ENCODE measurements at regions not wholly inside any gene's neighbourhood (a gene's known extent, or its start where the extent isn't known, plus 50 kb on each side); places are given as distances from the start of the nearest gene placed in this dataset.
A peak's percentile ranks its signal among the peaks of the same experiment; 100 is the strongest.

DNA sequence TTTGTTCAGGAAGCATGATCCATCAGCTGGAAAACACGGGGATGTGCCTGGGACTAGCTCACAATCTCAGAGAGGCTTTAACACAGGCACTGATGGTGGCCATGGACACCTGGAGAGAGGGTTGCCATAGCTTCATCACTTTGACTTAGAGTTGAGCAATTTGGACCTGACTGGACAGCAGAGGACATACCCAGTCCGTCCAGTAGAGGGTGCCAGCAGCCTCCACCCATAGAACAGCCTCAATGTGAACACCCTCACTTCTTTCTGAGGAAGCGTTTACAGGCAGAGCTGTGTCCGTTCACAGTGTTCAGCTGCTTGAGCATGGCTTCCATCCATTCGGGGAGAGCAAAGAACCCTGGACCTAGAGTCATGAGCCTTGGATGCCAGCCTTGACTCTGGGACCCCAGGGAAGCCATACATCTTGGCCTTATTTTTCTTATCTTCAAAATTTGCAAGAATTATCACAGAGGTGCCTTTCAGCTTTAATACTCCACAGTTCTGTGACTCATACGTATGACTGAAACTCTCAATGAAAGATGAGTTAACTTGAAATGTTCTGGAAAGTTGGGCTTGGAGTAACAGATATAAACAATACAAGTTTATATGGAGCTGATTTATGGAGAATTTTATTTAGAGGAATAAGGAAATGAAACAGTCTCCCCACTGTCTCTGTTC is 302.9 kb upstream of the PODXL start:
- TF ChIP-seq, protein P1, sequence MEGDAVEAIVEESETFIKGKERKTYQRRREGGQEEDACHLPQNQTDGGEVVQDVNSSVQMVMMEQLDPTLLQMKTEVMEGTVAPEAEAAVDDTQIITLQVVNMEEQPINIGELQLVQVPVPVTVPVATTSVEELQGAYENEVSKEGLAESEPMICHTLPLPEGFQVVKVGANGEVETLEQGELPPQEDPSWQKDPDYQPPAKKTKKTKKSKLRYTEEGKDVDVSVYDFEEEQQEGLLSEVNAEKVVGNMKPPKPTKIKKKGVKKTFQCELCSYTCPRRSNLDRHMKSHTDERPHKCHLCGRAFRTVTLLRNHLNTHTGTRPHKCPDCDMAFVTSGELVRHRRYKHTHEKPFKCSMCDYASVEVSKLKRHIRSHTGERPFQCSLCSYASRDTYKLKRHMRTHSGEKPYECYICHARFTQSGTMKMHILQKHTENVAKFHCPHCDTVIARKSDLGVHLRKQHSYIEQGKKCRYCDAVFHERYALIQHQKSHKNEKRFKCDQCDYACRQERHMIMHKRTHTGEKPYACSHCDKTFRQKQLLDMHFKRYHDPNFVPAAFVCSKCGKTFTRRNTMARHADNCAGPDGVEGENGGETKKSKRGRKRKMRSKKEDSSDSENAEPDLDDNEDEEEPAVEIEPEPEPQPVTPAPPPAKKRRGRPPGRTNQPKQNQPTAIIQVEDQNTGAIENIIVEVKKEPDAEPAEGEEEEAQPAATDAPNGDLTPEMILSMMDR (IDR thresholded peaks at IDR 0.05; ENCODE audit: insufficient read depth, missing control alignments) = peak; percentile 86
- peak; percentile 54 for DNase-seq (ENCODE audit: insufficient read length, low spot score)
- FAIRE-seq = peak; percentile 51

DNA sequence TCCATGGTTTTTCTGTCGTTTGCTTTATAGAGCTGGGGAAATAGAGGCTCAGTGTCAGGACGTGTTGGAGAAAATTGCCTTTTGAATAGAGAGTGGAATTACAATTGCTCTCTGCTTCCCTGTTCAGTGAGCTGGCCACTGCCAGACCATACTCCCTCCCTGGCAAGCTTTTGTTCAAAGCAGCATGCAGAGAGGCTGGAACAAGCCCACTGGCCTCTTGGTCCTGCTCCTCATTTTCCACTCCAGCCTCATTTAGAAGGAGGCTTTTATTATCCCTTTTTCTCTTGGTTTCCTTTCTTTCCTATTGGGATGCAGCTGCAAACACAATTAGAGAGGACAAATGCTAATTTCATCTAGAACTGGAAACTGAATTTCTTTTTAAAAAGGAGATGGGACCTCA is 302.2 kb upstream of the PODXL start:
- FAIRE-seq (no peak), DNase-seq (ENCODE audit: insufficient read length, low spot score) (no peak)
- TF ChIP-seq, protein P1 (IDR thresholded peaks at IDR 0.05; ENCODE audit: insufficient read depth, missing control alignments) = no peak

DNA sequence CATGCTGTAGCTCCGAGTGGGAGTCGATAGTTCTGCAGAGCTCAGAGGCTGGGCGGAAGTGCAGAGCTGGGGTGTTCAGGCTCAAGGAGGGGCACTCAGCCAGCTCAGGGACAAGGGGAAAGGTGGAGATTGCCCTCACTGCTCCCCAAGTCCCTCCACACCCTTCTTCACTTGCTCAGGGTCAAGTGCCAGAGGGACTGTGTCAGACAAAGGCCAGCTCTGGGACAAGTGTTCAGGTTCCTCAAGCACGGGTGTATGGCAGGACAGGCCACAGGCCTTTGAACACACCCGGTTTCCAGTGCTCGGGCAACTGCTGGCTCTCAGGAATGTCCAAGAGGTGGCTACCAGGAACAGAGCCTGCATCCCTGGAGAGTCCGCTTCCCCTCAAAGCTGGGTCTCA is 293.0 kb upstream of the PODXL start:
- TF ChIP-seq, protein P1 (IDR thresholded peaks at IDR 0.05; ENCODE audit: insufficient read depth, missing control alignments) = no peak
- DNase-seq (ENCODE audit: insufficient read length, low spot score) = no peak
- FAIRE-seq = no peak

DNA sequence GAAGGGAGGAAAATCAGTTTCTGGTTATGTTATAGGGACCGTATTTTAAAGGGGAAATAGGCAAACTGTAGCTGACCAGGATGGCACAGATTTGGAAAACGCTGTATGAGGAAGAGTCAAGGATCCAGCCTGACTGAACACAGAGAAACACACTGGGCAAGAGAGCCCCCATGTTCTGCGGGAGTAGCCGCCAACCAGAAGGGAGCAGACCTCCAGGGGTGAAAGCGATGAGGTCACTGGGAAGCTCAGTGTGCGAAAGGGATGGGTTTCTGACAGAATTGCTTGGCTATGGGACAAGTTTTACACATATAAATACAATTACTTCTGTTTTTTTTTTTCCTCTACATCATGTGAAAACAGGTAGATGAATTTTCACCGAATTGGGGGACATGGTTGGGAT is 291.6 kb upstream of the PODXL start:
- FAIRE-seq (no peak), DNase-seq (ENCODE audit: insufficient read length, low spot score) (no peak)
- TF ChIP-seq, protein P1 (IDR thresholded peaks at IDR 0.05; ENCODE audit: insufficient read depth, missing control alignments) = no peak

DNA sequence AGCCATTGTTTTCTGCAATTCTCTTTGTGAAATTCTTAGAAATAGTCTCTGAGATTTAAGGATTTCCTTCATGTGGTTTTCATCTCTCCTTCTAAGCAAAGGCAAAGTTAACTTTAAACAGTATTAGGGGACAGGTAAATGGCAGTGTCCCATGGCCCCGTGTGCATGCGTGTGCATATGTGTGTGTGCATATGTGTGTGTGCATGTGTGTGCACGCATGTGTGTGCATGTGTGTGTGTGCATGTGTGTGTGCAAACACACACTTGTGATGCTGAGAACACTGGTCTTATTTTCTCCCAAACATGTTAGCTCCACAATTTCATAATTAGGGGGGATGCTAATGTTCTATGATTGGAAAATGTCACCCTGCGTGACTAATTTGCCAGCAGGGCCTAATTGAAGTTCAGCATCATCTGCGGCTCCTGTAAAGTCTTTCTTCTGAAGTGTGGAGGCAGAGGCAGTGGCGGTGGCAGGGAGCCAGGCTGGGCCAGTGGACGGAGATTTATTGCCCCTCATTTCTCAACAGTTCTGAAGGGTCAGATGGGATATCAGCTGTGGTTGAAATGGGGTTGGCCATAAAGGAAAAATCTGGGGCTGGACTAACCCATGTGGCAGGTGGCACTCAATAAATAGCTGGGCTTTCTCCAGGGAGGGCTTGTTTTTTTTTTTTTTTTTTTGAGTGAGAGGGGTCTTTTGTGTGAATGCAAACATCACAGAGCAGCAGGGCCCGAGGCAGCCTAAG is 289.3 kb upstream of the PODXL start:
- TF ChIP-seq, protein P1 (IDR thresholded peaks at IDR 0.05; ENCODE audit: insufficient read depth, missing control alignments) = no peak
- no peak for FAIRE-seq
- no peak for DNase-seq (ENCODE audit: insufficient read length, low spot score)

DNA sequence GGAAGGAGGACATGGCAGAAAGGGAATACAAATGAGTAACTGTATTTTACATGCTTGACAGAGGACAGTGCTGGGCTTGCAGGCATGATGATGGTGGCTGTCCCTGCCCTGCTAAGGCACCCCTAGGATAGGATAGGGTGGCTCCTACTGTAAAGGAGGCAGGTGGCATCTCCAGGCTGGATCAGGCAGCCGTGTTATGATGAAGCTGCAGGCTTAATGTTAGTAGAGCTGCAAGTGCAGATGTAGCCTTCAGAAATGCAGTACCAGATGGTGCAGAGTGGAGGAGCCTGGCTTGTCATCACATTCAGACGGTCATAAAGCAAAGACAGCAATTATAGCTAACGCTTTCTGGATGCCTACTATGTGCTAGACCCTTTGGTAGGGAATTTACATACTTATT is 287.9 kb upstream of the PODXL start:
- FAIRE-seq = no peak
- DNase-seq (ENCODE audit: insufficient read length, low spot score) = no peak
- TF ChIP-seq, protein P1 (IDR thresholded peaks at IDR 0.05; ENCODE audit: insufficient read depth, missing control alignments) = no peak

DNA sequence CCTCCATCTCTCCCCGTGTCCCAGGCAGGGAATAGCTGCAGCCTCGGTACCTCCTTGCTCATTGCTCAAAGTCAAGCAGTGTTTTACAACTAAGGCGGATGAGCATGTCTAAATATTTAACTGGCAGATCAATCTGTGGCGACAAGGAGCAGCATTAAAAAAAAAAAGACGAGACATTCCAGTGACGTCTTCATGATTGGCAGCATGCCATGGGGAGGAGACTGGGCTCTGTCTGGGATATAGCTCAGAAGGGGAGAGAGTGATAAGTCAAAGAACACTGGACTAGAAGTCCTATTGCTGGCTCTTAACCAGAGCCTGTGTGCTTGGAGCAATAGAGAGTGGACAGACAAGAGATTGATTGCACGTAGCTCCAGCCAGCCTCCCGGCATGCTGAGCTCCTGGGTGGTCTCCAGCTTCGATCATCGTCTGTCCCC is 287.5 kb upstream of the PODXL start:
- DNase-seq (ENCODE audit: insufficient read length, low spot score) (no peak), FAIRE-seq (no peak)
- TF ChIP-seq, protein P1 (IDR thresholded peaks at IDR 0.05; ENCODE audit: insufficient read depth, missing control alignments) = no peak
